ENCODE measurements at regions not wholly inside any gene's neighbourhood (a gene's known extent, or its start where the extent isn't known, plus 50 kb on each side); places are given as distances from the start of the nearest gene placed in this dataset.

DNA sequence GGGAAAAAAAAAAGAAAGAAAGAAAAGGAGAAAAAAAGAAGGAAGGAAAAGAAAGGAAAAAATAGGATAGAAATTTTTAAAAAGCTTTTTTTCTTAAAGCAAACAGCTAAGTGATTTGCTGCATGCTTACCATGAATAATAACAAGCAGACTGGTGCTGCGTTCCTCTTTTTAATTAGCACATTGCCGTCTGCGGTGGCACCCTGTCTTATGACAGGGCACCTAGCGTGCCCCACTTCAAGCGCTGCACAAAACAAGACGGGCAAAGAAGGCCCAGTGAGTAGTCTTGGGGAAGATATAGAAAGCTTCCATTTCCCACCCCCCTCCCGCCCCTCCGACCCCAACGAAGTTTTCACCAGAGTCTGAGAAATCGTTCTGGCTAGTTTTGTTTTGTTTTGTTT, 513.9 kb downstream of the ZNF608 start:
- DNase-seq (ENCODE audit: low read depth), result no peak

DNA sequence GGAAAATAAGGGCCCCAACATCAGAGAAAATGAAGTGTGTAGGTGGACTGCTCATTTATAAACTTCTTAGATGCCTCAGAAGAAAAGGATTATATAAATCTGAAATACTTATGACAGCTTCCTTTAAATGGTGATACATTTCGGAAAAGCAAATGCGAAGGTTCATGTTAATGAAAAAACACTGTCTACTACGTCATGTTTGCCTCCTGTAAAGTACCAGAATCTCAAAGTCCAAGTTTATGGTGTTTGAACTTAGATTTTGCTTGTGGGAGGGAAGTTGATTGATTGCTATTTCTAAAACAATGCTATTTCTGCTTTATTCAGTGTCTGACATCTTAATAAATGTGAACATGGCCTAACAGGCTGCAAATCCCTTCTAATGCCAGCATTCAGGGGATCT, 514.6 kb downstream of the ZNF608 start:
- no peak for DNase-seq (ENCODE audit: low read depth)

DNA sequence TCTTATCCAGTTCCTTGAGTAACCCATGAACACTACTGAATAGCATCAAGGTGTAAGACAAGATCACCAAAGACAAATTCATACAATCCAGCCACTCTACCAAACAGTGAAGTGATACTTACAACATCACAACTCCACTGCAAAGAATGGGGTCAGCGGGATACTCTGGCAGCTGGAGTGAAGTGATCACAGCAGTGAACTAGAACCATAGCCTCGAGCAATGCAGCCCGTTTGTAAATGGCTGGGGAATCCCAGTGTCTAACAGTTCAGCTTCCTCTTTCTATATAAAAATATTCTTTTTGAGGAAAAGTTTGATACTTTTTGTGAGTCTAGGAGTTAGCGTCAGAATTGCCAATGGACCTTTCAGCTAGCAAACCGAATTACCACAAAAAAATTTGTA, 515.2 kb downstream of the ZNF608 start:
- no peak for DNase-seq (ENCODE audit: low read depth)

DNA sequence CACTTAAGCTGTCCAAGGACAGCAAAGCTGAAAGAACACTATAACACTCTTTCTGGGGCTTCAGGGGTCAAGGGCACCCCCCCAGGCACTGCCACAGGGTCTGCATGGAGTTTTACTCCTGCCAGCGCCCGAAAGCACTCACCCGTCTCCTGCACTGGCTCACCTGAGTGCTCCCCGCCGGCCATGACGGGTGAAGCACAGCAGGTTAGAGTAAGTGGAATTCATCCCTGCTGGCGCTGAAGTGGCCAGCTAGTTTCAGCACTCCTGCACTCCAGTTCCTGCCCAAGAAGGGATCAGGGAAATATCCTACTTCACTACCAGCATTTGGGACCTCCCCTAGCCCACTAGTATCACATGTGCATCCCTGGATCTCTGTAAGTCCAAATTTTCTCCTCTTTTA, 516.0 kb downstream of the ZNF608 start:
- no peak for DNase-seq (ENCODE audit: low read depth)

GRCh38 chr5:124229352-124229751, 517.1 kb downstream of the ZNF608 start:
- DNase-seq (ENCODE audit: low read depth), result no peak

DNA sequence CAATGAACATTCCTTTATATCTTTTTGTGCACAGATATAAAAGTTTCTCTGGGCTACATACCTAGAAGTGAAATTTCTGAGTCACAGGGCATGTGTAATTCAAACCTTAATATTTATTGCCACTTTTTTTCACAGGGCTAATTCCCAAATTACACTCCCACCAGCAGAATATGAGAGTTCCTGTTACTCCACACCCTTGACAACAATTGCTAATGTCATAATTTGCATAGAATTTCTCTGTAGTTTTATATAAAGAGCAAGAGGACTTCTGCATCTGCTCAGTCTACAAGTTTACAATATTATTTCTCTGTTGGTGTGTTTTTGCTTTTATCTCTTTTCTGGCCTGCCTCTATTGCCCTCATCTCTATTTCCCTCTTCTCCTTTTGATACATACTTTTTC, 518.5 kb downstream of the ZNF608 start:
- DNase-seq (ENCODE audit: low read depth), result no peak

- DNase-seq (ENCODE audit: low read depth), result no peak
These were observed 526.0 kb downstream of the ZNF608 start for GRCh38 chr5:124220418-124220817.

- no peak for DNase-seq (ENCODE audit: low read depth)
These were observed 533.5 kb downstream of the ZNF608 start for GRCh38 chr5:124212934-124213333.

DNA sequence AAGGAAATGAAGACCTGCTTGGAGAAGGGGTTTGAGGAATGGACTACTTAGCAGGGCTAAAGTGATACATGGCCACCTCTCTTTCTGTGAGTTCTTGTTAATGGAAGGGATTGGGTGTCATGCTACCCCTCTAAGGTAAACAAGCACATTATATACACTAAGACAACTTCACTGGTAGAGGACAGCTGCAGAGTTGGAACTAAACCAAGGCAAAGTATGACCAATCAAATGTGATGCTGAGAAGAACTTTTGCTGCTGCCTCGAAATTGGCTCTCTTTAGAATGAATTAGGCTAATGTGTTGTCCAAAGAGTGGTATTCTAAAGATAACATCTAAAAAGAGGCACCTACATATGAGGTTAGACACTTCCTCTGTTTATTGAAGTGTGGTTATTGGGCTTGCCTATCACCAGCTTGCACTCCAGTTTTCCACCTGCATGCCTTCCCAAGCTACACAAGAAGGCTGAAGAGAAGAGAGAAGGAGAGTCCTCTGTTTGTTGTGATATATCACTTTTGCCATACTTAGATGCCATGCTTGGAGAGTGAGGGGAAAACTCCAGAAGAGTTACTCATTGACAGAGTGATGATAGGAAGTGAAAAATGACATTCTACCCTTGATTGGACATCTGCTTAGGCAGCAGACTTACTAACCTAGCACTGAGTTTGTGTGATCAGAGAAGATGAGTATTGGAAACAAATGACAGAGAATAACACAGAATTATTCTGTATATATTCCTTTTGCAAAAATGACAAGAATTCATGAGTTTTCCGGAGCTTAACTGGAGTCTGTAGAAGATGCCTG, 536.1 kb downstream of the ZNF608 start:
- no peak for DNase-seq (ENCODE audit: low read depth)

DNA sequence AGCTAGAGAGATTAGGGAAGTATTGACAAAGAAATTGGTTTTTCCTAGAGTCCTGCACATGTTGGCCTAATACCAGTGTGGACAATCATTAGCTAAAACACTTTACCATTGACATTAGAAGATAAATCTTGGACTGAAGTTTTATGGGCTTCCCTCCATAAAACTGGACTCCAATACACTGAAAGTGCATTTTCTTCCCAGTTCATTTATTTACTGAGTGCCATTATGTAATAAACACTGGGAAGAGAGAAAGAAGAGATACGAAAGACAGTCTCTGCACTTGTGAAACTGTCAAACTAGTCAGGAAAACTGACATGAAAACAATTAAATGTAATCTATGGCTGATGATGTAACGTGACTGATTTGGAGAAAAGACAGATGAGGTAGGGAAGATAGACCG, 539.3 kb downstream of the ZNF608 start:
- no peak for DNase-seq (ENCODE audit: low read depth)

- DNase-seq (ENCODE audit: low read depth), result no peak
These were observed 539.9 kb downstream of the ZNF608 start for GRCh38 chr5:124206540-124206939.

DNA sequence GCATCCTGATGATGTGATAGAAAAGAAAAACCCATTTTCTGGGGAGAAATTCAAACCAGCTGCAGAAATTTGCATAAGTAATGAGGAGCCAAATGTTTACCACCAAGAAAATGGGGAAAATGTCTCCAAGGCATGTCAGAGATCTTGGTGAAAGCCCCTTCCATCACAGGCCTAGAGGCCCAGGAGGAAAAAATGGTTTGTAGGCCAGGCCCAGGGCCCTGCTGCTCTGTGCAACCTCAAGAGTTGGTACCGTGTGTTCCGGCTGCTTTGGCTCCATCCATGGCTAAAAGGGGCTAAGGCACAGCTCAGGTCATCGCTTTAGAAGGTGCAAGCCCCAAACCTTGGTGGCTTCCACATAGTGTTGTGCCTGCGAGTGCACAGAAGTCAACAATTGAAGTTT, 543.1 kb downstream of the ZNF608 start:
- DNase-seq (ENCODE audit: low read depth), result no peak

GRCh38 chr5:124200381-124200780, 546.1 kb downstream of the ZNF608 start:
- DNase-seq (ENCODE audit: low read depth), result no peak

DNA sequence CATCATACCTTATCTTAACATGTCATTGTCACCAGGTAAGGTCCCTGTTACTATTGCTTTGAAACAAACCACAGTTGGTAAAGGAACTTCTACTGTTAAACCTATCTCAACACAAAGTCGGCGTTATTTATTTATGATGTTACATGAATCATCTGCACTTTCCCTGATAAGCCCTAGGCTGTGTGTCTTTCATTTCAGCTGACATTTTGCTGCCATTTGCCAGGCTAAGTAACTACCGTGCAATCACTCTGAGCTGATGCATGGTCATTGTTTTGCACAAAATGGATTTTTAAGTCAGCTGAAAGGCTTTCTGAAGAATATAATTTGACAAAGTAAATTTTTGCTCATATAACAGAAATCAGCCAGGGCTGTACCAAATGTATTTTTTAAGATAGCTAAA, 546.5 kb downstream of the ZNF608 start:
- no peak for DNase-seq (ENCODE audit: low read depth)

GRCh38 chr5:124195411-124195810, 551.0 kb downstream of the ZNF608 start:
- DNase-seq (ENCODE audit: low read depth), result no peak

DNA sequence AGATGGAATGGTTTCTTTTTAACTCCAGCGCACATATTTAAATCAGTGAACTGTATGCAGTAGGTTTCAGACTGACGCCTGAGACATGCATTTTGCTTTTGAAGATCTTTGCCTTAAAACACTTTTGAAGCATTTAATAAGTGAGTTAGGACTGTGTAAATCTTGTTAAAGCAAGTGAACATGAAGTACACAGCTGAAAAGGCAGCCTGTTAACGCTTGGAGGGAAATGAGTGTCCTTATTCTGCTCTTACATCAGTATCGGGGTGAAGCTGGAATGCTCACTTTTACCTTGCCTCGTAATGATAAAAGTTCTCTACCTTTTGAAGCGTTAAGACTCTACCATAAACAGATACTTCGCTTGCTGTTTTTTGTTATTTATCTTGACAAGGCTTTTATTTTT, 552.2 kb downstream of the ZNF608 start:
- DNase-seq (ENCODE audit: low read depth), result no peak

DNA sequence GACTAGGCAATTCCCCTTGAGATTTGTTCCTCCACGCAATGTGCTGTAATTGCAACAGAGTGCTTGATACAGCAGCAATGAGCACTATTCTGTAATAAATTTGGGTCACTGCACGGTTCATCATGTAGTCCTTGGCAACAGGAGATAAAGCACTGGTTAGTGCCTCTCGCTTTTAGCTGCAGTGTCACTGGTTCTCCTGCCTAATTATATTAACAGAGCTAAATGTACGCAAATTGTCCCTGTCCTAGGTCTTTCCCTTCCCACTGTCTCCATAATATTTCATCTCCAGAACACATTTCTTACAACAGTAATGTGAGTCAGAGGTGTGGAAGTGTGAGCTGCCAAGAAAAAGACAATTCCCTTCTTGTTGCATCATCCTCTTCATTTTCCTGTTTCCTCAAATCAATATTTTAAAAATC, 553.1 kb downstream of the ZNF608 start:
- DNase-seq (ENCODE audit: low read depth), result no peak

DNA sequence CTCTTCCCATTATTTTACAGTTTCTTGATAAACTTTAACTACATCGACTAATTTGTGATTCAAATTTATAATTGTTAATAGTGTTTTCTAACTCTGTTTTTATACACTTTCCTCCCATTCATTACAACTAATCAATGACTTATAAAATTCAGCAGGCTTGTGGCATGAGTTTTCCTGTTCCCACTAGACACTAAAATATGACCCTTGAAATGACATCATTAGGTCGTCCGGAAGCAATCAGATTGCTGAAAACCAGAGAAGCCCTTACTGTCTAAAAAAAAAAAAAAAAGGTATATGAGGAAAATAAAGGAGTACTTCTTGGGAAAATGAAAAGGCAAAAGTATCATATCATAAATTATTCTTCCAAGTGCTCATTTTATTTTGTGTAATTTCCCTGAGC, 553.7 kb downstream of the ZNF608 start:
- no peak for DNase-seq (ENCODE audit: low read depth)

- no peak for DNase-seq (ENCODE audit: low read depth)
These were observed 560.7 kb downstream of the ZNF608 start for GRCh38 chr5:124185716-124186115.

DNA sequence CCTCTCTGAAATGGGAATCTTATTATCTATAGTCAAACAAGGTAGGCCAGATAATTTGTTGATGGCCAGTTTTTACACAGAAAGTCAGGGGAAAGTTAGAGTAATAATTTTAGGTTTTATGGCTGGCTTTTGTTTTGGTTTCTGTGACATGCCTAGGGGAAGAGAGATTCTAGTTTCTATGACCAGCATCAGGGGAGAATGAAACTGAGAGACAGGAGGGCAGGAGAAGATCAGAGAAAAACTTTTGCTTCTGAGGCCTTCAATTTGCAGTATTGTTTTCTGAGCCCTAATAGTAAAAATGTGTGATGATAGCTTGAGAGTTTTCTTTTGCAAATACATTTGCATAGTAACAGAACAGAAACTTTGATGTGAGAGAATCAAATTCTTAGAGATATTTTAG, 564.3 kb downstream of the ZNF608 start:
- DNase-seq (ENCODE audit: low read depth), result no peak

DNA sequence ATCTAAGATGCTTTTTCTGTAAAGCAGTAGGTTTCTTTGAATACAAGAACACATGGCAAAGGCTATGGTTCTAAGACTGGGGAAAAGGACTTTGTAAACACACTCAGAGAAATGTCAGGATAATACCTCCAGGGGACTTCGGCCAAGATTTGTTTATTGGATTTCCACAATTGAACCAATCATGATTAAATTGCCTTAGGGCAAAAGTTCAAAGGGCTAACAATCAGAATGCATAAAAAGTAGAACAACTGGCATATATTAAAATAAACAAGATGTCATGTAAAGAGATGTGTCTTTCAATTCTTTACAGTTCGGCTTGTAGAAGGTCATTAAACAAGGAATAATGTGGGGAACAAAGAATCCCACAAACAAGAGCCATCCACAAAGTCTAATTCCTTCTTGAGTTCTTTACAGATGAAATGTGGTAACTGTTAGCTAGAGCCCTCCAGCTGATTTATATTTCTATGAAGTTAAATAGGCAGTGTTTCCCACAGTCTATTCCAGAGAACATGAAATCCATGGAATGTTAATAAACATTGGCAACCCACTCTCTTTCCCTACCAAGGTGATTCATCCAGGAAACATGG, 565.5 kb downstream of the ZNF608 start:
- DNase-seq (ENCODE audit: low read depth), result no peak

DNA sequence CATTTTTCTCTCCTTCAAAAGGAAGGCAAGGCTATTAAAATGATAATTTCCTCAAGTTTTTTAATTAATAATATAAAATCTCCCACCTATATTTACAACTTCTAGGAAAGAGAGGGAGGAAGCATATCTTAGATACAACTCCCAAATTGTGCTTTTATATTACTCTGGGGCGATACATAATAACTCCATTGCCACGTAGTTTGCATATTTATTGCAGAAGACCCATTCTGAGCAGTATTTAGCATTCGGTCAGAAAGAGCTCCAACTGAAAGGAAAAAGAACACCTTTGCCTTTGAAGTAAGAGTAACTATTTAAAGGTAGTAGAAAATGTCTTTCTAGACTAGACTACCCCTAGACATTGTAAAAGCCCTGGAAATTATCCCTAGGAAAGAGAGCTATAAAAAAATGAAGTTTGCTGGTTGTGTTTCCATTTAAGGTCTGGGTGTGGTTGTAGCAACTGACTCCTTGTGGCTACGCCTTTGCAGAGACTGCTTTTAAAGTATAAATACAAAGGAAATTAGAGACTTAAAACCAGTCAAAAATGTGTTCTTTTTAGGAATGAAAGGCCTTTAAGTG, 566.1 kb downstream of the ZNF608 start:
- DNase-seq (ENCODE audit: low read depth), result no peak

DNA sequence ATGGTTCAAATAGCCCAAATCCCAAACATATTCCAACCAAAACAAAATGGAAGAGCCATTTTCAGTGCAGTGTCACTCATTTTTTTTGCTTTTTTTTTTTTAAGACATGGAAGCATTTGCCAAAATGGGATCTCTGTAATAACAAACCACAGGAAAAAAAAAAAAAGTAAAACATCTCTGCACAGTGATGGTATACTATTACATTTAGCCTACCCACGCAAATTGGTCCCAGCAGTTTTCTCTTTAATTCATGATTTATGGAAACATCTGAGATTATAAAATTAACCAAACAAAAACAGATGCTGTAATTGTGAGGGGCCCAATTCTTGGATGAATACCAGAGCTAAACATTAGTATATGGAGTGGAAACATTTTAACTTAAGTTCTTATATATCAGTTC, 566.6 kb downstream of the ZNF608 start:
- DNase-seq (ENCODE audit: low read depth), result no peak

DNA sequence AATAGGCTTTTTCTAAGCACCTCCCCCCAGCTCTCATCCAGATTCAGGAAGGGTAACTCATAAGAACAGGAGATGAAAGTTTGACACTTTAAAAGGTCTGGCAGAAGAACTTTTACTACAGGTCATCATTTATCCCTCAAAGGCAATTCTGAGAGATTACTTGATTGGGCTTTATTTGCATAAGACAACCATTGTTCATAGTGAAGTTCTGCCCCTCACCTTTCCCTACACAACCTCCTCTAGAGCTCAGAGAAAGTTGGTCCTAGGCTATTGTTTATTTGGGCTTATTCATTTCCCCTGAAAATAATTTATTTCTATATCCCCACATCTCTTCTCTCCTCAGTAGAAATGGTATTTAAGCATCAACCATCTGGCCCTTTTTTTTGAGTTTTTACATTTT, 568.4 kb downstream of the ZNF608 start:
- no peak for DNase-seq (ENCODE audit: low read depth)

All from T follicular helper cell (primary cell).